Retina (tissue), 1 donor: ENCODE measurements at regions not wholly inside any gene's neighbourhood (a gene's known extent, or its start where the extent isn't known, plus 50 kb on each side); places are given as distances from the start of the nearest gene placed in this dataset.

Source experiments
- DNase-seq: peaks from one replicate; pipeline ENCODE4 v3.0.0-alpha.2; 2016

- no peak for DNase-seq
These were observed 211.3 kb upstream of the NAV3 start for GRCh38 chr12:77619425-77619824.

GRCh38 chr12:77617818-77618217 lies 212.9 kb upstream of the NAV3 start:
- no peak for DNase-seq

GRCh38 chr12:77615332-77615731 lies 215.4 kb upstream of the NAV3 start:
- no peak for DNase-seq

DNA sequence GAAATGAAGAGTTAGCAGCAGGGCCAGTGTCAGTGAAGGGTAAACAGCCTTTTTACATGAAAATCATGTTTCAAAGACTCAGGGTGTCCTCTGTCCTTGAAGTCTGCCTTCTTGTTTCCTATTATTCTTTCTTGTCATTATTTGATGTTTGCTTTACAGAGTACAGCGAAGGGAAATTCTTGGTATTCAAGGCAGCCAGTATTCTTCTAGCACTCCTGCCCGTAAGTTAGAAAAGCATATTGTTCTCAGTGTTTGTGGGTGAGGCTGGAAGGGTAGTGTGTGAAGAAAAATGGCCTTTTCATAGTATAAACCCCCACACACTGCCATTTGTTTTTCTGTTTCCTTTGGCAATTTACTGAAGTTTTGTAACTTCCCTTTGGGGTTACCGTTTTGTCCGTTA lies 217.3 kb upstream of the NAV3 start:
- DNase-seq, result no peak

GRCh38 chr12:77610446-77610845 lies 220.2 kb upstream of the NAV3 start:
- no peak for DNase-seq

DNA sequence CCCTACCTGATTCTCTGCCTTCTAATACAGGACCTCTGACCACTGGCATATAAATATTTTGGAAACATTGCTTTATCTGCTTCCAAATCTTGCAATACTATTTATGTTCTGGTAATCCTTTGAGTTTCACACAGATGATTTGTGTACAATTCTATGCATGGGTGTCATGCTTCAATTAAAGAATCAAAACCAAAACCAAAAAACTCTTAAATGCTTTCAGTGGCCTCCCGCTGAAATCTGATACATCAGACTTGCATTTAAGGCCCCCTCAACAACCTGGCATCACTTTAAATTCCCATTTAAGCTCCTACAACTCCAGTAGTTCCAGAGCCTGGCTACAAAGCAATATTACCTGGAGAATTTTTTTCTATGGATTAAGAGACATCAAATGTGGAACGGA lies 221.7 kb upstream of the NAV3 start:
- DNase-seq, result no peak

DNA sequence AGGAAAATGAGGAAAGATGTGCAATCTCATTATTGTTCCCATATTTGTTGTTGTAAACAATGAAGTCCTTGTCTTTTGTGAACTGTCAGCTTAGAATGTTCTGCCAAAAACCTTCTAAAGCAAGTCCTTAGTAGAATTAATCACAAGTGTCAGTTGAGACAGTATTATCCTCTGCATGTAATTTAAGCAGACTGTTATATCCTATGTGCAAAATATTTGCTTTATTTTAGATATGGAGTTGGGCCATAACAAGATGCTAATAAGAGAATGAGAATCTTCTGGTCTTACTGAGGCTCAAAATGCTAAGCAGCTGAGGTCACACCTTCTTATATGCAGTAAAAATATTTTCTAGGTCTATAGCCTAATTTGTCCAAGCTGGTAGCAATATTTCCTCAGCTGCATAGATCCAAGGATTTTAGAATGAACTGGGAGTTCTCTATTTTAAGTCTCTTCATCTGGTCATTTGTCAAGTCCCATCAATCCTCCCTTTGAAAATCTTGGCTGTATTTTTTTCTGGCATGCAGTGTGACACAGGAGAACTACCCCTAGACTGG lies 222.3 kb upstream of the NAV3 start:
- DNase-seq, result no peak

DNA sequence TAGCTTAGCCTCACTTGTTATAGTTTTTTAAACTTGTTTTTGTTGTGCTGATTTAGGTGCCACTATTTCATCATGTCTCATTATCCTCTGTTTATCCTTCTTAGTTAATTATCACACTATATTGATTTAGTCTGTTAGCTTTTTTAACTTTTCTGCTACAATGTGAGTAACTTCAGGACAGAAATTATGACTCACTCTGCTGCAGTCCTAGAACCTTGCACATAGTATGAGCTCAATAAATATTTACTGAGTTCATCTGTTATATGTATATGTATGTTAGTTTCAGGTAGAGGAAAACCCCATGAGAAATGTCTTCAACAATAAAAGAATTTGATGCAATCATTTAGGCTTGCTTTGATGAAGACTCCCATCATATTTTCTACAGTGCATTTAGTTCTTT lies 224.3 kb upstream of the NAV3 start:
- no peak for DNase-seq

DNA sequence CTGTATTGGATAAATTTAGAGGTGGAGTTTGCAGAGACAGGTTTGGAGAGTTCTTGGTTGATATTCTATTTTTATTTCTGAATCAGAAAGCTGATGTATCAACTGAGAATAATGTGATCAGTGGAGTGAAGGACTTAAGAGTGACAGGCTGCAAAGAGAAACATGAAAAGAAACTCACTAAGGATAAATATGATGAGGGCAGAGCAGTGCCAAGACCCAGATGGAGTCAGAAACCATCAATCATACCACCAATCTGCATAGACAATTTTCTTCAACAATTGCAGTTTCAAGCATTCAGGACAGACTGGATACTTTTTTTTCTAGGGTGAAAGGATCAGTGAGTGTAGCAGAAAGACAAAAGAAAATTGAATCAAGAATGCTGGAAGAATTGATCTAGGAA lies 226.7 kb upstream of the NAV3 start:
- no peak for DNase-seq

DNA sequence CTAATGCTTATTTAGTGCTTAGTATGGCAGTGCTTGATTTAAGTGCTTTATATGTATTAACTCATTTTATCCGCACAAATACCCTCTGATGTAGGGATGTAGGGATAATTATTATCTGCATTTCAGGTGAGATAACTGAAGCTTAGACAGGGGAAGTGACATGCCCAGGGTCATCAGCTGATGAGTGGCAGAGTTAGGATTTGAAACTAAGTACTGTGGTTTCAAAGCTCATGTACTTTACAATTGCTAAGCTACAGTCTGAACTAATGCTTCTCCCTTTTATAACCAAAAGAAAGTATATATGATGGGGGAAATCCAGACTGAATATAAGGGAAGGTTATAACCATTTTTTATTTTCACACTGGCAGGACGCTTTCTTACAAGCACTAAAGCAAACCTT lies 229.6 kb upstream of the NAV3 start:
- no peak for DNase-seq

- no peak for DNase-seq
These were observed 230.2 kb upstream of the NAV3 start for GRCh38 chr12:77600468-77600843.

GRCh38 chr12:77599782-77600467 lies 230.8 kb upstream of the NAV3 start:
- DNase-seq, result peak; percentile 34

- DNase-seq, result no peak
These were observed 236.3 kb upstream of the NAV3 start for GRCh38 chr12:77594366-77594765.

GRCh38 chr12:77592836-77593235 lies 237.9 kb upstream of the NAV3 start:
- no peak for DNase-seq

- peak; percentile 66 for DNase-seq
These were observed 238.5 kb upstream of the NAV3 start for GRCh38 chr12:77591959-77592743.

DNA sequence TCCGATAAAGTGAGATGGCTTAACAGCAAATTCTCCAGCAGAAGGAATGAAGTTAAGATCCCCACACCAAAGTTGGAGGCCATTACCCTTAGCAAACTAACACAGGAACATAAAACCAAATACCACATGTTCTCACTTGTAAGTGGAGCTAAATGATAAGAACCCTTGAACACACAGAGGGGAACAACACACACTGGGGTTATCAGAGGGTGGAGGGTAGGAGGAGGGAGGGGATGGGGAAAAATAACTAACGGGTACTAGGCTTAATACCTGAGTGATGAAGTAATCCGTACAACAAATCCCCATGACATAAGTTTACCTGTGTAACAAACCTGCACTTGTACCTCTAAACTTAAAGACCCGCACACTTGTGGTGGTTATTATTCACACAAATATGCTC lies 240.4 kb upstream of the NAV3 start:
- DNase-seq, result no peak

- DNase-seq, result no peak
These were observed 245.8 kb upstream of the NAV3 start for GRCh38 chr12:77584860-77585259.

DNA sequence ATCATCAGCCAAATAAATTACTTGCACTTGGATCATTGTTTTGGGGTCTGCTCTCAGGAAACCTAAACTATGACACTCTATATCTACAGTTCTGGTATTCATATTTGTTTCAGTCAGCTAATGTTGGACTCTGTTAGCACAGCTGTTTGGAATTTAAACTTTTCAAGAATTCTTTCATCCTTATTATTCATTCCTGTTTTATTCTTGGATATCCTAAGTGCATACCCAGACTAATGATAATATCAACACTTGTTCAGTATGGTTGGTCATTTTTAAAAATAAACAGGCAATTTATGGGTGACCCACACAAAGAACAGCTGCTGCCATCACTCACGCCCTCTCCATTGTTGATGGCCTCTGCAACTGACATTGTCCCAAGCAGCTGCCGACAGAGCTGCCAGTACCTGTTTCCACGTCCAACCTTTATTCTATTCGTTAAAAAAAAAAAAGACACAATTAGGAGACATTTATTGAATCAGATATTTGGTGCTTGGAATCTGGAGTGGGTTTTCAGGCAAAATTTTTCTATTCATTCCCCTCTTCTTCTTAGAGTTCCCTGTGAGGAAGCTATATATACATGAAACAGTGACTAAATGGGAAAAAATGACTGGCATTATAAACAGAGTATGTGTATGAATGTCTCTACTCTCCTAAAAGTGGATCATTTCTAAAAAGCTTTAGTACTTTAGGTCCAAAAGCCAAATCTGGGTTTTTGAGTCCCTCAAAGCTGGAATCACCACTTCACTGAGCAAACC lies 252.1 kb upstream of the NAV3 start:
- DNase-seq, result no peak

GRCh38 chr12:77577791-77578190 lies 252.9 kb upstream of the NAV3 start:
- no peak for DNase-seq

- no peak for DNase-seq
These were observed 255.2 kb upstream of the NAV3 start for GRCh38 chr12:77575376-77575919.

DNA sequence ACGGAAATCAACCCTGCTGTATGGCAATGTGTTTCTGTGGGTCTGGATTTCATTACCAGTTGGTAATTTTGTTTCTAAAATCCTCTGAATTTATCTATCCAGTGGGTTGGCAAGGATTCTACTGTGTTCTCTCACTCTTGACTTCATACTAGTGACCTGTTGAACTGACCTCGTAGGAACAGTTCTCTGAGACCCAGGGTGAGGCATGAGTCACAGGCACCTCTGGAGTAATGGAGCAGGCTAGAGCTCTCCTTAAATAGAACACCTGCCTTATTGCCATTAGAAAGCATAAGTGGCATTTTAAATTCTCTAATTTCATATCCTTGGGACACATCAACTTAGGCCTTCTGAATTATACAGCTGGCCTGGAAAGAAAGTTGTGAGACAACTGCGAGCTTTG lies 258.3 kb upstream of the NAV3 start:
- DNase-seq, result no peak

DNA sequence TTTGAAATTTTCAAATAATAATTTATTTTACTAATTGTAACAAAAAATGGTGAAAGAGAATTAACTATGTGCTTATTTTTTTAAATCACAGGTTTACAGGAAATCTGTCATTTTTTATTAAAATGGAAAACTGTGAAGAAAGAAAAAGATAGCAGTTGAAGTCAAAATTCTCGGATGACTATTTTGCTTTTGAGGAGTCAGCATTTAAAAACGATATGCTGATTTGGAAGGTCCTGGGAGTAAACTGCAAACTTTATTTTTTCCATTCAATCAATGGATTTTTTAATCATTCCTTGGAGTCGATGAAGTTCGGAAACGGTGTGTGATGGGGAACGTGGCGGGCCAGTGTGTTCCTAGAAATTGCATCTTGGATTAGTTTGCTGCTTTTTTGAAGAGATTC lies 258.9 kb upstream of the NAV3 start:
- no peak for DNase-seq

- DNase-seq, result no peak
These were observed 259.6 kb upstream of the NAV3 start for GRCh38 chr12:77571127-77571526.
